AG09319 (cell line): ENCODE measurements at regions not wholly inside any gene's neighbourhood (a gene's known extent, or its start where the extent isn't known, plus 50 kb on each side); places are given as distances from the start of the nearest gene placed in this dataset.

Experiments used
- DNase-seq: peaks from one replicate; pipeline ENCODE4 v3.0.0-alpha.2; 2010; ENCODE audit warnings: low read depth; ENCODE audit errors: extremely low read depth
- CTCF ChIP-seq: IDR thresholded peaks from 2 replicates; pipeline ENCODE4 v1.5.1; 2011; ENCODE audit warnings: low read depth, mild to moderate bottlenecking, inconsistent platforms, low read length, moderate library complexity

GRCh38 chr14:97107760-97108159 lies 310.6 kb downstream of the VRK1 start:
- no peak for TF ChIP-seq CTCF
- DNase-seq = no peak

- no peak for TF ChIP-seq CTCF
- no peak for DNase-seq
Measured at GRCh38 chr14:97109234-97109633, 312.1 kb downstream of the VRK1 start.

- DNase-seq = no peak
- TF ChIP-seq CTCF = no peak
Measured at GRCh38 chr14:97113339-97113738, 316.2 kb downstream of the VRK1 start.

GRCh38 chr14:97116546-97116945 lies 319.4 kb downstream of the VRK1 start:
- TF ChIP-seq CTCF = no peak
- no peak for DNase-seq

GRCh38 chr14:97117693-97118092 lies 320.5 kb downstream of the VRK1 start:
- no peak for TF ChIP-seq CTCF
- DNase-seq = no peak

GRCh38 chr14:97120204-97120603 lies 323.0 kb downstream of the VRK1 start:
- TF ChIP-seq CTCF = no peak
- DNase-seq = no peak

GRCh38 chr14:97120611-97121031 lies 323.4 kb downstream of the VRK1 start:
- DNase-seq = no peak
- TF ChIP-seq CTCF = no peak
